Stimulated activated naive B cell treated with anti-CD40 and anti-IgM and Interleukin-4, amounts not matched to agents 10 μg/mL and 1 μg/mL and 100 μg/mL, for 72 hours (primary cell): ENCODE measurements at regions not wholly inside any gene's neighbourhood (a gene's known extent, or its start where the extent isn't known, plus 50 kb on each side); places are given as distances from the start of the nearest gene placed in this dataset.
"Not testable (repeated sequence)": the region's sequence is repeated elsewhere in the genome, so short reads cannot be mapped to it uniquely, and the experiment has no call there.

Source experiments
- ATAC-seq, 2 donors: fragments of 150-1000 bp; cut with Tn5 transposase; replicated peaks; 2 replicates each; pipeline ENCODE4 v1.10.0; 2021; ENCODE audit warnings: moderate library complexity in 1 of 2
- DNase-seq: peaks from one replicate; pipeline ENCODE4 v3.0.0; 2021
- H3K27ac Mint-ChIP-seq: one replicate; pipeline ENCODE4 v1.8.0; 2022; ENCODE audit warnings: mild to moderate bottlenecking, mixed read lengths
- H3K27me3 Mint-ChIP-seq, 2 donors: one replicate each; pipeline ENCODE4 v1.8.0; 2022; ENCODE audit warnings: mixed read lengths in 2 of 2
- H3K36me3 Mint-ChIP-seq, 2 donors: one replicate each; pipeline ENCODE4 v1.8.0; 2022; ENCODE audit warnings: mixed read lengths in 2 of 2, mild to moderate bottlenecking in 1 of 2
- H3K4me1 Mint-ChIP-seq, 2 donors: one replicate each; pipeline ENCODE4 v1.8.0; 2022; ENCODE audit warnings: mixed read lengths in 2 of 2, mild to moderate bottlenecking in 1 of 2
- H3K4me3 Mint-ChIP-seq, 2 donors: one replicate each; pipeline ENCODE4 v1.8.0; 2022; ENCODE audit warnings: mild to moderate bottlenecking in 2 of 2, mixed read lengths in 2 of 2, moderate library complexity in 1 of 2
- H3K9me3 Mint-ChIP-seq, 2 donors: one replicate each; pipeline ENCODE4 v1.8.0; 2022; ENCODE audit warnings: mixed read lengths in 2 of 2, mild to moderate bottlenecking in 1 of 2

DNA sequence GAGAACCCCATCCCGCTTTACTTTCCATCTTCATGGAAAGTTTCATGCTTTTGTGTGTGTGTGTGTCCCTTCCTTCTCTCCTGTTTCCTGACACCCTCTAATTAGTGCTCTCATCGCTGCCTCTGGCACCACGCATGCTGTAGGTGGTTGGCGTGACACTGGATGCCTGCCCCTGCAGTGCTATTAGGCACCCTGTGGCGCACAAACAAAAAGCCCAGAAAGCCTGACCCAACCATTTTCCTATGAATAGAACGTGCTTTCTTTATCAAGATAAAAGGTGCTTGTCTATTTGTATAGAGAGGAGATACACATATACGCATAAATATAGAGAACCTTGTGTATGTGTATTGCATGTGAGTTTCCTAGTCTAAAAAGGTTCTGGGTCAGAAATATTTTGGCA, 120.8 kb upstream of the CDCA7L start:
- Mint-ChIP-seq H3K4me3 (no peak overlapping the region), H3K9me3 (no peaks in the 10 kb centered on the region), H3K27me3 (peaks cover 22 to 30% of the 10 kb centered on the region in 2 donors), H3K27ac (no peak overlapping the region), H3K4me1 (no peaks in the 10 kb centered on the region), H3K36me3 (no peaks in the 10 kb centered on the region)
- DNase-seq (no peak), ATAC-seq (no peak)

DNA sequence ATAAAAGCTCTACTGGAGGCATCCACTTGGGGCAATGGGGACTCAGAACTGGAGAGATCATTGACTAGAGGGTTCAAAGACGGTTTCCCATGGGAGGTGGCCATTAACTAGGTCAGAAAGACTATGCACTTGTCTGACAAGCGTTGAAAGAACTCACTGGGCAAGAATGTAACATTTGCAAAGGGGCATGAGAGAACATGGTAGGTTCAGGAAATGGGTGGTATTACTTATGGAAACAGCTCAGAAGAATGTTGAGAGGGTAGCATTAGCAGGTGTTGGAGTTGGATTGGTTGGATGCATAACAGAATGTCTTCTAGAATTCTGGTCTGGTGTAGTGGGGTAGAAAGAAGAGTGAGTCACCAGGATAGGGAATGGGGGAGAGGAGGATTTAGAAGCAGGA, 119.1 kb upstream of the CDCA7L start:
- Mint-ChIP-seq H3K27ac (no peak overlapping the region), H3K27me3 (peaks cover 31 to 36% of the 10 kb centered on the region in 2 donors), H3K9me3 (no peaks in the 10 kb centered on the region), H3K36me3 (no peaks in the 10 kb centered on the region), H3K4me3 (no peak overlapping the region), H3K4me1 (no peaks in the 10 kb centered on the region)
- DNase-seq: no peak
- no peak for ATAC-seq

DNA sequence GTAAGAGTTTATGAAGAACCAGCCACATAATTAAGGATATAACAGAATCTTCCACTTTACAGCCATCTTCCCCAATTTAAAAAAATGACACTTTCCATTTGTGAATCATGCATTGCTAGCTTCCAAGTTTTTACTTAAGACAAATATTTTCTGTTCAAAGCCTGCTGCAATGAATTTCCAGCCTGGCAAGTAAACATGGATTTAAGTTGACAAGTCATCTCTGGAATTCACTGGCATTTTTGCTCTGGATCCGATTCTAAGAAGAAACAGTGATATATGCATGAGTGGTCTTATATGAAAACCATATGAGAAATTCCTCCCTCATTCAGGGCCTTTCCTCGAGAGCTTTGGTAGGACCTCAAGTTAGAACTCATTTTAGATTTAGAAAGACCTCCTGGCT, 116.1 kb upstream of the CDCA7L start:
- Mint-ChIP-seq H3K27me3 (peaks cover 22 to 39% of the 10 kb centered on the region in 2 donors), H3K4me1 (no peaks in the 10 kb centered on the region), H3K27ac (no peak overlapping the region), H3K4me3 (no peak overlapping the region), H3K36me3 (no peaks in the 10 kb centered on the region), H3K9me3 (no peaks in the 10 kb centered on the region)
- ATAC-seq: no peak
- DNase-seq: no peak

DNA sequence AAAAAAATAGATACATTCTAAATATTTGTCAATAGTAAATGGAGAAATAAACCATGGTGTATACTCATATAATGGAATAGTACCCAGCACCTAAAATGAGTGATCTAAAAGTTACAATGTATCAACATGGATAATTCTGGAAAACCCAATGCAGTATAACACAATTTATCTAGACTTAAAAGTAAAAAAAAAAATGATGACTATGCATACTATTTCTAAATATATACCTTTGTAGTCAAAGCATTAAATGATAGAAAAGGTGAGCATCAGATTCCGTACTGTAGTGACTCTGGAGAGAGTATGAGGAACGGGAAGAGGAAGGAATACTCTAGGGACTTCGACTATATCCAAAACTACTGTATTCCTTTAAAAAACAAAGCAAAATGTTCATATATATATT, 115.2 kb upstream of the CDCA7L start:
- no peaks in the 10 kb centered on the region for H3K9me3 Mint-ChIP-seq
- peaks cover 23 to 40% of the 10 kb centered on the region in 2 donors for H3K27me3 Mint-ChIP-seq
- H3K27ac Mint-ChIP-seq: no peak overlapping the region
- ATAC-seq: no peak
- no peaks in the 10 kb centered on the region for H3K36me3 Mint-ChIP-seq
- H3K4me1 Mint-ChIP-seq: no peaks in the 10 kb centered on the region
- H3K4me3 Mint-ChIP-seq: no peak overlapping the region
- DNase-seq: no peak

DNA sequence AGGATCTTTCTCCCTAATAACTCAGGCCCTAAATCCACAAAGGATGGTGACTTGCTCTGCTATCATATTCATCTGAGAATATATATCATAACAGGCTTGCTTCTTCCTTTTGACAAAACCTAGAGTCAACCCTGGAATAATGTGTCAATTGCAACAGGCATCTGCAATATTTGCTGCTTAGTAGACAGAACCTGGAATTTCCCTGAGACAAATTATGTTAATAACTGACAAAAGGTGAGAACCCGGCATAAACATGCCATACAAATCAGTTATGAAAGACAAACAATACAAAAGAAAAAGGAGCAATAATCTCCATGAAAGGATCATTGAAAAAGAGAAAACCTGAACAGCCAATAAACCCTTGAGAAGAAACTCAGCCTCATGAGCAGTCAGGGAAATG, 114.5 kb upstream of the CDCA7L start:
- H3K4me3 Mint-ChIP-seq: no peak overlapping the region
- ATAC-seq: no peak
- no peaks in the 10 kb centered on the region for H3K36me3 Mint-ChIP-seq
- no peak overlapping the region for H3K27ac Mint-ChIP-seq
- H3K9me3 Mint-ChIP-seq: no peaks in the 10 kb centered on the region
- peaks cover 28 to 46% of the 10 kb centered on the region in 2 donors for H3K27me3 Mint-ChIP-seq
- H3K4me1 Mint-ChIP-seq: no peaks in the 10 kb centered on the region
- no peak for DNase-seq

DNA sequence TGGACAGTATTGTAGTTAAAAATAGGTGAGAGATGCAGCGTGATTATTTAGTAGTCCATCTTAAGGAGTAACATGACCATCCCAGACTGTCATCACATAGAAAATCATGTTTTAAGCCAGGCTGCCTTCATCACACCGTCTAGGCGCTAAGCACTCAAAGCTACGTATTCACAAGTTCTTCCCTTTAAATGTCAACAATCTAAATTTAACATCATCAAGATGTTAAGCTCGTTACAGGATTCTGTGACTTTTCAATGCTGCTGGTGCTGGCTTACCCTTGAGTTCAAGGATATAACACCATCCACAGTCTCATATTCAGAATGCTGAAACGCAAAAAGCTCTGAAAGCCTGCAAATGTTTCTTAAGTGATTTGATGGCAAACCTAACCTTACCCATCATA, 109.5 kb upstream of the CDCA7L start:
- no peak overlapping the region for H3K4me3 Mint-ChIP-seq
- ATAC-seq: no peak
- H3K27me3 Mint-ChIP-seq: peaks cover 23 to 57% of the 10 kb centered on the region in 2 donors
- H3K4me1 Mint-ChIP-seq: no peaks in the 10 kb centered on the region
- H3K36me3 Mint-ChIP-seq: no peaks in the 10 kb centered on the region
- no peaks in the 10 kb centered on the region for H3K9me3 Mint-ChIP-seq
- DNase-seq: no peak
- H3K27ac Mint-ChIP-seq: no peak overlapping the region

DNA sequence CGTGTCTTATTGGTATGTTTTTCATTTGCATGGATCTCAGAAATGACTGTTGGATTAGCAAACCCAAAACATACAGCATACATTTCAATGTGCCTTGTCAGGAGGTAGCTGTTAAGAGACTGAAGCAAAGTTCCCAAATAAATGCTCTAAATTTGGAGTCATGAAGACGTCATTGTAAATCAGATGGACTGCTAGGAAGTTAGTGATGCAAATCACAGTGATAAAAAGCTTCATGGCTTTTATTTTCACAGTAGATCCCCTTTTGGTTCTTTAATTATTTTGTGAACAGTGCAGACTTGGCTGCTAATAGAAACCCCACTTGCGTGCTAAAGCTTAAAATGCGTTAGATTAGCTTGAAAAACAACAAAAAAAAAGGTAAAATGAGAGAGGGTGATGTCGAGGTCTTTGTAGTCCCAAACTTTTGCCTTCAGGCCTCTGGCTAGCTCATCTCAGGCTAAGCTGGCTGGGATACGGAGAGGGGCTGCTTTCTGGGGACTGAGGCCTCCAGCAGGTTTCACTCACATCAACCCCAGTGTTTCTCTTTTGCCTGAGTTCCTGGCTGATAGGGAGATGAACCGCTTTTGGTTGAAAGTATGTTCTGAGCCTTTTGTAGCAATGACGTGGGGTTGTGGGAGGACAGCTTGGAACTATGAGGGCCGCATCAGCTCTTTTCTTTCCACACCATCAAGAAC, 107.1 kb upstream of the CDCA7L start:
- H3K4me1 Mint-ChIP-seq: no peaks in the 10 kb centered on the region

DNA sequence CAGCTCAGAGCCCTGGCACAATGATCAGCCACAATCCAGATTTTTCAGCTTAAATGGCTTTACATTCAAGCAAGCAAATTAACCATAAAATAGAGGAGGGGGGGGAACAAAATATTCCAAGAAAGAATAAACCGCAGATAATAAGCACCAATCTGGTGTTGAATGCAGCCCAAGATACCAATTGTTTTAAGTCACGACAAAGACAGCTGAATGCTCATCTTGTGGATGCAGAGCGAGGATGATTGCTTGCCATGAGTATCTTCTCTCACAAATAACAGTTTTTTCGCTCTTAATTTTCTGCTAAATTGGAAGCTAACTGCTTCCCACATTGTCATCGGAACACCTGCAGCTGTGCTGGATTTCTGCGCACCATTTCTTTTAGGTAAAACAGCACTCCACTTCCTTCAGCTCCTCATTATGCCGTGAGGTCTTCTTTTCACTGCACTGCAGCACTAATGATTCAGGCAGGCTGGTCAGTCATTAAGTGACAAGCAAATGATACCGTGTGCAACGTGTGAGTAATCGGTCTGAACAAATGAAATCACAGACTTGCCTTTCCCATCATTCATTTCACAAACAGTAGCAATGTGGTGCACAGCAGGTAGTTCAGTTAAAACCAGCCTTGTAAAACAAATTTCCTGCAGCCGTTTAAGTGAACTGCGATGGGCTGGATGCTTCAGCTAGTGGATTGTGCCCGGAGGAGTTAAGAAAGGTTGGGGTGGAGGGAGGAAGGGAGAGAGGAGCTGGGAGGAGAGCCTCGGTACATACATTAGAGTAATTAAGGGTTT, 106.4 kb upstream of the CDCA7L start:
- no peak for DNase-seq
- H3K4me1 Mint-ChIP-seq: no peaks in the 10 kb centered on the region
- peaks cover 22 to 45% of the 10 kb centered on the region in 2 donors for H3K27me3 Mint-ChIP-seq

More for the DNA sequence above, 107.1 kb upstream of the CDCA7L start:
- Mint-ChIP-seq H3K27me3 (peaks cover 22 to 48% of the 10 kb centered on the region in 2 donors), H3K4me3 (no peak overlapping the region), H3K27ac (no peak overlapping the region), H3K9me3 (no peaks in the 10 kb centered on the region), H3K36me3 (no peaks in the 10 kb centered on the region)
- DNase-seq (no peak), ATAC-seq (no peak)

DNA sequence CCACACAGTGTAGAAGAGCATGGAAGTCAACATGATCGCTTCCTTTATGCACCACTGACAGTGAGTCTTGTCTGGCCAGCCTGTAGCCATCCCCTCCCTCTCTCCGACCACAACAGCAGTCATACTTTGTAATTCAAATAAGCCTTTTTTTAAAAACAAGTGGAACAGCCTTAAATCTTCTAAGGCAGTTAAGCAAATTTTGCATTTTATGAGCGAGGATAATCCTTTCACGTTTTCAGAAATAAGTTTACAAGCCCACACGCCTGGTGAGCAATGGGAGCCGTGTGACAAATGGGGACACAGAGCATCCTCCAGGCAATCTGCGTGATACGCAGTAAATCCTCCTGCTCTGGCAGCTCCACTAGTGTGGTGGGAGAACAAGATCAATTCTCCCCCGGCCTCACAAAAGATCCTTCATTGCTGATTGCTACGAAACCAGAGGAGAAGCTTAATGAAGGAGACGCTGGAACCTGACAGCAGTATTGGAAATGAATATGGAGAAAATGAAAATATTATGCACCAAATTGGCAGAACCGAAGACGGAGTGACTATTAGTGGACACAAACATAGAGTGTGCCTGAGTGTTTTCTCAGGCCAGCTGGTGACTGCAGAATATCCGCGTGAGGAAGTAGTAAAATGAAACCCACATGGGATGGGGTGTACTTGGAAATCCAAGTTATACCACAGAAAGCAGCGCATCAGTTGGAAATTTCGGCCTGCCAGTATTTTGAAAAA, 104.2 kb upstream of the CDCA7L start:
- Mint-ChIP-seq H3K27ac (no peak overlapping the region), H3K4me3 (no peak overlapping the region), H3K9me3 (no peaks in the 10 kb centered on the region), H3K36me3 (no peaks in the 10 kb centered on the region), H3K27me3 (peaks cover 10 to 37% of the 10 kb centered on the region in 2 donors), H3K4me1 (no peaks in the 10 kb centered on the region)
- no peak for DNase-seq
- no peak for ATAC-seq

More for the DNA sequence above, 106.4 kb upstream of the CDCA7L start:
- no peak overlapping the region for H3K4me3 Mint-ChIP-seq
- no peaks in the 10 kb centered on the region for H3K36me3 Mint-ChIP-seq
- ATAC-seq: no peak
- H3K9me3 Mint-ChIP-seq: no peaks in the 10 kb centered on the region
- H3K27ac Mint-ChIP-seq: no peak overlapping the region

DNA sequence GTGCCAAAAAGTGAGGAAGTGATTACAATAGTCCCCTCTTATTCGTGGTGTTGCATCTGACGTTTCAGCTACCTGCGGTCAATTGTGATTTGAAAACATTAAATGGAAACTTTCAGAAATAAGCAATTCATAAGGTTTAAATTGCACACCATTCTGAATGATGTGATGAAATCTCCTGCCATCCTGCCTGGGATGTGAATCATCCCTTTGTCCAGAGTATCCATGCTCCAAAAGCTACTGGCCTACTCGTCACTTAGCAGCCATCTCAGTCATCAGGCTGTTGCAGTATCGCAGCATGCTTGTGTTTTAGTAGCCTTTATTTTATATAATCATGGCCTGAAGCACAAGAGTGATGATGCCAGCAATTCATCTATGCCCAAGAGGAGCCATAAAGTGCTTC, 97.7 kb upstream of the CDCA7L start:
- Mint-ChIP-seq H3K4me1 (no peaks in the 10 kb centered on the region), H3K4me3 (no peak overlapping the region), H3K27ac (no peak overlapping the region), H3K36me3 (no peaks in the 10 kb centered on the region), H3K9me3 (no peaks in the 10 kb centered on the region), H3K27me3 (peaks cover 14 to 15% of the 10 kb centered on the region in 2 donors)
- DNase-seq (no peak), ATAC-seq (no peak)

DNA sequence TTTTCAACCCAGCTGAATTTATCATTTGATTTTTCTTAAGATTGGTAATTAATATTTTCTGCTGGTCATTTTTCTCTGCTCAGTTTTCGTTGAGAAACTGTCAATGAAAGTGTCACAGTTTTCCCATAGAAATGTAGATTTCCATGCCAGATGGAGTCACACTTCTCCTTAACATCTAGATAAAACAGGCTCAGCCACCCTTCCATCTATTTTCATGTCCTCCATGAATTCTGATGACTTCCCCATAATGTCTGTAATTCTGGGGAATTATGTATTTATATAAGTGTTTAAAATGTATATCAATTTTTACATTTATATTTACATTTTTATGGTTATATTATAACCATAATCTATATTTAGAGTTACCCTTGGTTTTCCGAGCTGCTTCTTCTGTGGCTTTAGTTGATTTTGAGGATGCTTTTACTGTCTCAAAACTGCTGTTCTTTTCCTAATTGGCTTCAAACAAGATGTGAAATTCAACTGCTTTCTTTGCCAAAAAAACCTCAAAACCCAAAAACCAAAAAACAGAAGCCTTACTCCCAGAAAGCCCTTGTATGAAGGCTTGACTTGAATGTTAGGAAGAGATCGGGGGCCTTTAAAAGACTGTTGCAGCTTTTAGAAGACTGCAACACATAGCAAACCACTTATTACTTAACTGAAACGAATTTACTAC, 95.4 kb upstream of the CDCA7L start:
- Mint-ChIP-seq H3K27ac (no peak overlapping the region), H3K9me3 (no peaks in the 10 kb centered on the region), H3K4me1 (no peaks in the 10 kb centered on the region), H3K36me3 (no peaks in the 10 kb centered on the region), H3K4me3 (no peak overlapping the region), H3K27me3 (peaks cover 15 to 22% of the 10 kb centered on the region in 2 donors)
- ATAC-seq: no peak
- DNase-seq: no peak

DNA sequence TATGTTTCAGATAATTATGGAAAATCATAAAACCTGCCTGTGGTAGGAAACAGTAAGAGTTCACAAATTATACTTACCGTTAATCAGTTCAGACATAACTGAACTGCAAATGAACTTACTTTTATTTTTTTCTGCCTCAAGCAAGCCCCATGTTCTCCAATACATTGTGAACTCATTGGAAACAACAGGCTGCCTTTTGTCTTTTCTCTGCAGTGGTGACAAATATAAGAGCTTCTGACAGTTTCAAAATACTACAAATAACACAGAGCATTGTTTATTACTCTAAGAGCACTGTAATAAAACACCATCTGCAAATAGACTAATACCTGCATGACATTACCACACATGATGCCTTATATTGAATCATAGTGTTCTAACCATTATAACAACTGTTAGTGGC, 94.0 kb upstream of the CDCA7L start:
- Mint-ChIP-seq H3K27ac (no peak overlapping the region), H3K4me1 (no peaks in the 10 kb centered on the region), H3K9me3 (no peaks in the 10 kb centered on the region), H3K36me3 (no peaks in the 10 kb centered on the region), H3K27me3 (peaks cover 10 to 22% of the 10 kb centered on the region in 2 donors), H3K4me3 (no peak overlapping the region)
- no peak for DNase-seq
- no peak for ATAC-seq

DNA sequence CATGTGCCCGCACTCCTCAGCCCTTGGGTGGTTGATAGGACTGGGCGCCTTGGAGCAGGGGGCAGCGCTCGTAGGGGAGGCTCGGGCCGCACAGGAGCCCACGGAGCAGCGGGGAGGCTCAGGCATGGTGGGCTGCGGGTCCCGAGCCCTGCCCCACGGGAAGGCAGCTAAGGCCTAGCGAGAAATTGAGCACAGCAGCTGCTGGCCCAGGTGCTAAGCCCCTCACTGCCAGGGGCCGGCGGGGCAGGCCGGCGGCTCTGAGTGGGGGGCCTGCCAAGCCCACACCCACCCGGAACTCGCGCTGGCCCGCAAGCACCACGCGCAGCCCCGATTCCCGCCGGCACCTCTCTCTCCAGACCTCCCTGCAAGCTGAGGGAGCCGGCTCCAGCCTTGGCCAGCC, 86.7 kb upstream of the CDCA7L start:
- H3K27ac Mint-ChIP-seq, ATAC-seq, DNase-seq: not testable (repeated sequence)

DNA sequence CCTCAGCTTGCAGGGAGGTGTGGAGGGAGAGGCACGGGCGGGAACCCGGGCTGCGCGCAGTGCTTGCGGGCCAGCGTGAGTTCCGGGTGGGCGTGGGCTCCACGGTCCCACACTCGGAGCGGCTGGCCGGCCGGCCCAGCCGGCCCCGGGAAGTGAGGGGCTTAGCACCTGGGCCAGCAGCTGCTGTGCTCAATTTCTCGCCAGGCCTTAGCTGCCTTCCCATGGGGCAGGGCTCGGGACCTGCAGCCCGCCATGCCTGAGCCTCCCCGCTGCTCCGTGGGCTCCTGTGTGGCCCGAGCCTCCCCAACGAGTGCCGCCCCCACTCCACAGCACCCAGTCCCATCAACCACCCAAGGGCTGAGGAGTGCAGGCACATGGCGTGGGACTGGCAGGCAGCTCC, 83.0 kb upstream of the CDCA7L start:
- not testable (repeated sequence) for DNase-seq, H3K36me3 Mint-ChIP-seq, ATAC-seq, H3K27ac Mint-ChIP-seq, H3K4me1 Mint-ChIP-seq, H3K9me3 Mint-ChIP-seq, H3K4me3 Mint-ChIP-seq
- peaks cover 9 to 20% of the 10 kb centered on the region in 2 donors for H3K27me3 Mint-ChIP-seq

More for the DNA sequence above, 86.7 kb upstream of the CDCA7L start:
- H3K36me3 Mint-ChIP-seq, H3K9me3 Mint-ChIP-seq, H3K27me3 Mint-ChIP-seq, H3K4me3 Mint-ChIP-seq, H3K4me1 Mint-ChIP-seq: not testable (repeated sequence)
